OCI-LY3 (cell line): ENCODE measurements at regions not wholly inside any gene's neighbourhood (a gene's known extent, or its start where the extent isn't known, plus 50 kb on each side); places are given as distances from the start of the nearest gene placed in this dataset.

Experiments used
- H2AFZ ChIP-seq: fragments of 200-600, 300-600 bp; shearing (Covaris generic); 2 replicates; pipeline ENCODE4 v1.6.0; 2014; ENCODE audit warnings: antibody characterized with exemption, low read depth, low read length
- H3K27ac ChIP-seq: fragments of 200-600, 300-600 bp; sonication (generic); 2 replicates; pipeline ENCODE4 v1.5.1; 2014; ENCODE audit warnings: mild to moderate bottlenecking, low read length, moderate library complexity, mixed read lengths
- H3K27me3 ChIP-seq: fragments of 200-600, 300-600 bp; sonication (generic); 2 replicates; pipeline ENCODE4 v1.6.1; 2014; ENCODE audit warnings: low read depth, low read length, mixed read lengths
- H3K36me3 ChIP-seq: fragments of 200-600, 300-600 bp; sonication (generic); replicated peaks from 2 replicates; pipeline ENCODE3; 2014; ENCODE audit warnings: low read depth, low read length, mixed read lengths
- H3K4me1 ChIP-seq: fragments of 300-600, 200-600 bp; sonication (generic); 2 replicates; pipeline ENCODE4 v1.6.1; 2014; ENCODE audit warnings: low read length, mixed read lengths
- H3K4me2 ChIP-seq: fragments of 200-600, 300-600 bp; sonication (generic); 2 replicates; pipeline ENCODE4 v1.6.1; 2014; ENCODE audit warnings: low read length, mixed read lengths
- H3K4me3 ChIP-seq: fragments of 300-600, 200-600 bp; sonication (generic); 2 replicates; pipeline ENCODE4 v1.5.1; 2014; ENCODE audit warnings: antibody characterized with exemption, mild to moderate bottlenecking, low read length, moderate library complexity
- H3K79me2 ChIP-seq: fragments of 300-600, 200-600 bp; shearing (Covaris generic); 2 replicates; pipeline ENCODE4 v1.6.1; 2014; ENCODE audit warnings: mild to moderate bottlenecking, low read length, mixed read lengths
- H3K9ac ChIP-seq: fragments of 300-600, 200-600 bp; shearing (Covaris generic); 2 replicates; pipeline ENCODE4 v1.6.0; 2014; ENCODE audit warnings: mild to moderate bottlenecking, low read length, moderate library complexity
- H3K9me3 ChIP-seq: fragments of 200-600, 300-600 bp; shearing (Covaris generic); 2 replicates; pipeline ENCODE4 v1.6.1; 2014; ENCODE audit warnings: low read length, mixed read lengths; ENCODE audit not compliant: insufficient read depth
- H4K20me1 ChIP-seq: fragments of 200-600, 300-600 bp; sonication (generic); 2 replicates; pipeline ENCODE4 v1.6.1; 2016; ENCODE audit warnings: low read length, mixed read lengths; ENCODE audit not compliant: insufficient read depth
- EZH2phosphoT487 ChIP-seq: fragments of 200-600 bp; shearing (Covaris generic); IDR thresholded peaks from 2 replicates; pipeline ENCODE4 v1.6.1; 2018; ENCODE audit warnings: antibody characterized with exemption, mixed run types, low read depth
- TF ChIP-seq, protein P1 (sequence below): fragments of 200-600, 300-600 bp; sonication (generic); IDR thresholded peaks from 2 replicates; pipeline ENCODE4 v1.5.1; 2014; ENCODE audit warnings: antibody characterized with exemption, low read length, low read depth

DNA sequence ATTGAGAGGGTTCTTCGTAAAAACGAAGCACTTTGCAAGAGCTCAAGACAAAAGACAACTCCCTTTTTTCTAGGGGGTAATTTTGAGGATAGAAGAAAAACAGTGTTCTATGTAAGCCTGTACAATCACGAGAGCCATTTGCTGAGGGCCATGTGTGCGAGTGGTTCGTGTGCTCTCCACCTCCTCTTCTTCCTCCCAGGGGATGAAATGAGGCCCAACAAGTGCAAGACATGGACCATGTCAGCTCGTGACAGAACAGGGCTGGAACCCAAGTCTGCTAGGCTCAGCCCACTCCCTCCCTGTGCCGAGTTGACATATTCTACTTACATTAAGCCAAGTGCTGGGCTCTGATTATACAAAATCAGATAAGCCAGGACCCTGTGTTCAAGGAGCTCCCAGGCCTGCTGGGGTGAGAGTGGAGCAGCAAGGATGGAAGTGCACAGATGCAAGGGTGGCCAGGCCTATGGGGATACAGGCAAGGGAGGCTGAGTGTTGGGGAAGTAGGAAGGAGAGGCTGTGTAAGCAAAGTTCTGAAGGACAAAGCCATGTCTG is 97.9 kb upstream of the MSX2 start:
- H3K79me2 ChIP-seq = no peaks in the 10 kb centered on the region
- no peak overlapping the region for H3K9ac ChIP-seq
- peaks cover 8% of the 10 kb centered on the region; the same call in 1 of the 2 replicates for H3K27me3 ChIP-seq
- no peaks in the 10 kb centered on the region for H3K36me3 ChIP-seq
- H2AFZ ChIP-seq = peak overlapping the region; percentile 46; the same call in 1 of the 2 replicates
- no peak overlapping the region for H3K4me3 ChIP-seq
- H3K4me2 ChIP-seq = no peak overlapping the region
- H3K9me3 ChIP-seq = no peaks in the 10 kb centered on the region
- H4K20me1 ChIP-seq = no peaks in the 10 kb centered on the region
- H3K27ac ChIP-seq = no peak overlapping the region
- TF ChIP-seq EZH2phosphoT487 = no peak
- TF ChIP-seq, protein P1, sequence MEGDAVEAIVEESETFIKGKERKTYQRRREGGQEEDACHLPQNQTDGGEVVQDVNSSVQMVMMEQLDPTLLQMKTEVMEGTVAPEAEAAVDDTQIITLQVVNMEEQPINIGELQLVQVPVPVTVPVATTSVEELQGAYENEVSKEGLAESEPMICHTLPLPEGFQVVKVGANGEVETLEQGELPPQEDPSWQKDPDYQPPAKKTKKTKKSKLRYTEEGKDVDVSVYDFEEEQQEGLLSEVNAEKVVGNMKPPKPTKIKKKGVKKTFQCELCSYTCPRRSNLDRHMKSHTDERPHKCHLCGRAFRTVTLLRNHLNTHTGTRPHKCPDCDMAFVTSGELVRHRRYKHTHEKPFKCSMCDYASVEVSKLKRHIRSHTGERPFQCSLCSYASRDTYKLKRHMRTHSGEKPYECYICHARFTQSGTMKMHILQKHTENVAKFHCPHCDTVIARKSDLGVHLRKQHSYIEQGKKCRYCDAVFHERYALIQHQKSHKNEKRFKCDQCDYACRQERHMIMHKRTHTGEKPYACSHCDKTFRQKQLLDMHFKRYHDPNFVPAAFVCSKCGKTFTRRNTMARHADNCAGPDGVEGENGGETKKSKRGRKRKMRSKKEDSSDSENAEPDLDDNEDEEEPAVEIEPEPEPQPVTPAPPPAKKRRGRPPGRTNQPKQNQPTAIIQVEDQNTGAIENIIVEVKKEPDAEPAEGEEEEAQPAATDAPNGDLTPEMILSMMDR = no peak
- no peaks in the 10 kb centered on the region for H3K4me1 ChIP-seq

DNA sequence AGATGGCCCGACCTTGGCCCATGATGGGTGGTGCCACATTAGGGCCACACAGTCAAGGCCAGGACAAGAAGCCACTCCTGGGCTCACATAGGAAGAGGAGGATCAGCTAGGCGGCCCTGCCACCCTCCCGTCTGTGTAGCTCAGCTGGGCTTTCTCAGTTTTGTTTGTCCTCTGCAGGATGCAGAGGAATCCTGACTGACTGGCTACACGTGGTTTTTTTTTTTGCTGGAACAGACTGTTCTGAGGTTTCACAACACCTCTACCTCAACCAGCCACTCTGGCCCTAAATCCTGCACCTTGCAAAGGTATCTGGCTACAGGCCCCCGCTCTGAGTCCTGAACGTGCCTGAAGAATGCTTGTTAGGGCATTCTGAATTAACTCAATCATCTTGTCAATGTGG is 88.3 kb upstream of the MSX2 start:
- TF ChIP-seq, protein P1 = no peak
- no peak for TF ChIP-seq EZH2phosphoT487
- Histone ChIP-seq H3K4me1 (no peaks in the 10 kb centered on the region), H3K27ac (no peak overlapping the region), H2AFZ (no peak overlapping the region), H3K9ac (no peak overlapping the region), H3K27me3 (no peaks in the 10 kb centered on the region), H3K79me2 (no peaks in the 10 kb centered on the region), H3K36me3 (no peaks in the 10 kb centered on the region), H3K4me2 (no peak overlapping the region), H3K9me3 (no peaks in the 10 kb centered on the region), H4K20me1 (no peaks in the 10 kb centered on the region), H3K4me3 (no peak overlapping the region)

DNA sequence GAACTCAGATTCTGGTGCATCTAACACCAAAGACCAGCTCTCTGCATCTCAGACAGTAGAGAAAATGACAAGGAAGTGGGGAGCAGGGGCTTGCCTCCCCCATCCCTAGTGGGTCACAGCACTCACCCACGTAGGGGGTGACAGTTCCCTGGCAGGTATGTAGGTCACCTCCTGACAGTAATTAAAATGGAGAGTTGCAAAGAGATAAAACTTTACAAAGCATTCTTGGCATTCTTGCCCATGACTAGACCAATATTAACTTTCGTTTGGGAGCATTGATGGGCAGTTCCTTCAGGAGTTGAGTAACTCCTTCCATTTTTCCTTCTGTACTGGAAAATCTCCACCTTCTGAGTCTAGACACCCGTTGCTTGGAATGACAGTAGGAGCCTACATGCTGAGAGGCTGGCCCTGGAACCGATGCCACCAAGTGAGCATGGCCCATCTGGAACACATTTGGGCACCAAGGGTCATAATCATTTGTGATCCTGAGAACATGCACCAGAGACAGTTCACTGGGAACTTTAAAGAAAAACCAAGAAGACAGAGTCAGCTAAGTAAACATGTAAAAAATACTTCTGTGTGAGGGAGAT is 81.5 kb upstream of the MSX2 start:
- TF ChIP-seq EZH2phosphoT487 = no peak
- TF ChIP-seq, protein P1 = no peak

DNA sequence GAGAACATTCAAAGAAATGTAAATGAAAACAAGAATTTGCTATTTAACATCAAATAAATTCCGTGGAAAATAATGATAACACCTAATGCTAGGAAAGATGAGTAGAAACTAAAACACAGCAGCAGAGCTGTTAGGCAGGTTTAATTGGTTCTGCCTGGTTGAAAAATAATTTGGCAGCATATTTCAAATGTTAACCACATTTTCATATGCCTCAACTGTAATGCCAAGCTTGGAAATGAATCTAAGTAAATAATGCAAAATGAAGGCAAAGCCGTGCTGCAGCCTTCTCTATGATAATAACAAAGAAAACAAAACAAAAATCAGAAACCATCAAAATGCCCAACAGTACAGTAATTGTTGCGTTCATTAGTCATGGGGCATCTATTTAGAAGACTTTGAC is 79.9 kb upstream of the MSX2 start:
- Histone ChIP-seq H3K27ac (no peak overlapping the region), H3K9me3 (no peaks in the 10 kb centered on the region), H3K9ac (no peak overlapping the region), H3K4me1 (no peaks in the 10 kb centered on the region), H3K4me3 (no peak overlapping the region), H3K79me2 (no peaks in the 10 kb centered on the region), H3K27me3 (no peaks in the 10 kb centered on the region), H2AFZ (no peak overlapping the region), H3K4me2 (no peak overlapping the region), H3K36me3 (no peaks in the 10 kb centered on the region), H4K20me1 (no peaks in the 10 kb centered on the region)
- TF ChIP-seq, protein P1 = no peak
- TF ChIP-seq EZH2phosphoT487 = no peak

More for the DNA sequence above, 81.5 kb upstream of the MSX2 start:
- no peak overlapping the region for H3K4me2 ChIP-seq
- no peak overlapping the region for H3K27ac ChIP-seq
- H3K4me3 ChIP-seq = no peak overlapping the region
- H3K27me3 ChIP-seq = no peaks in the 10 kb centered on the region
- H3K79me2 ChIP-seq = no peaks in the 10 kb centered on the region
- H3K9ac ChIP-seq = no peak overlapping the region
- H3K4me1 ChIP-seq = no peaks in the 10 kb centered on the region
- H3K9me3 ChIP-seq = no peaks in the 10 kb centered on the region
- no peaks in the 10 kb centered on the region for H3K36me3 ChIP-seq
- H4K20me1 ChIP-seq = no peaks in the 10 kb centered on the region
- H2AFZ ChIP-seq = no peak overlapping the region
